BLaER1 (cell line): ENCODE measurements at regions not wholly inside any gene's neighbourhood (a gene's known extent, or its start where the extent isn't known, plus 50 kb on each side); places are given as distances from the start of the nearest gene placed in this dataset.

Experiments used
- H3K27ac ChIP-seq: shearing (Covaris generic); formaldehyde crosslinking; 2 replicates; pipeline ENCODE4 v1.8.1; 2022
- H3K27me3 ChIP-seq: shearing (Covaris generic); formaldehyde crosslinking; 2 replicates; pipeline ENCODE4 v1.8.1; 2022
- H3K36me3 ChIP-seq: shearing (Covaris generic); formaldehyde crosslinking; 2 replicates; pipeline ENCODE4 v1.8.1; 2022
- H3K4me1 ChIP-seq: shearing (Covaris generic); formaldehyde crosslinking; 2 replicates; pipeline ENCODE4 v1.8.1; 2022
- H3K4me2 ChIP-seq: shearing (Covaris generic); formaldehyde crosslinking; 2 replicates; pipeline ENCODE4 v1.8.1; 2022
- H3K4me3 ChIP-seq: shearing (Covaris generic); formaldehyde crosslinking; 2 replicates; pipeline ENCODE4 v1.8.1; 2022
- H3K9ac ChIP-seq: shearing (Covaris generic); formaldehyde crosslinking; 2 replicates; pipeline ENCODE4 v1.8.1; 2022
- H3K9me3 ChIP-seq: shearing (Covaris generic); formaldehyde crosslinking; 2 replicates; pipeline ENCODE4 v1.8.1; 2022
- H4K20me1 ChIP-seq: shearing (Covaris generic); formaldehyde crosslinking; 2 replicates; pipeline ENCODE4 v1.8.1; 2022
- Cebpa-rat ChIP-seq: shearing (Covaris generic); IDR thresholded peaks from 2 replicates; pipeline ENCODE4 v1.8.1; 2022

DNA sequence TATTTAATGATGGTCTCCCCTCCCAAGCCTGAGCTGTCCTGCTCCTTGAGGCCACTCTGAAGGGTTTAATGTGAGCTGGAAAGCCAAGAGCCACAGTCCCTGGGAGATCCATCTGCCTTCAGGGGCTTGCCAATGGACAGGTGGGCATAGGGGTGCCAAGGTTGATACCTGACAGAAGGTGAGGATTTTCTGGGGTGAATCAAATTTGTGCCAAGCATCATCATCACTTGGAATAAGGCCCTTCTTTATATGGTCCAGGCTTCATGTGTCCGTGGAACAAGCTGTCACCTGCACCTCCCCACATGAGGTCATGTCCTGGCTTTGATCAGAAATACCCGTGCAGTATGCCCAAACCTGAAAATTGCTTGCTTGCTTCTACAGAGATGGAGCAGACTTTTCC lies 71.9 kb upstream of the CTNNB1 start:
- Histone ChIP-seq H3K27me3 (no peaks in the 10 kb centered on the region), H3K27ac (no peak overlapping the region), H3K9me3 (peaks cover 9% of the 10 kb centered on the region), H3K4me2 (no peak overlapping the region), H3K9ac (no peak overlapping the region), H3K4me1 (no peaks in the 10 kb centered on the region), H3K36me3 (no peaks in the 10 kb centered on the region), H4K20me1 (no peaks in the 10 kb centered on the region), H3K4me3 (no peak overlapping the region)
- no peak for TF ChIP-seq Cebpa-rat

DNA sequence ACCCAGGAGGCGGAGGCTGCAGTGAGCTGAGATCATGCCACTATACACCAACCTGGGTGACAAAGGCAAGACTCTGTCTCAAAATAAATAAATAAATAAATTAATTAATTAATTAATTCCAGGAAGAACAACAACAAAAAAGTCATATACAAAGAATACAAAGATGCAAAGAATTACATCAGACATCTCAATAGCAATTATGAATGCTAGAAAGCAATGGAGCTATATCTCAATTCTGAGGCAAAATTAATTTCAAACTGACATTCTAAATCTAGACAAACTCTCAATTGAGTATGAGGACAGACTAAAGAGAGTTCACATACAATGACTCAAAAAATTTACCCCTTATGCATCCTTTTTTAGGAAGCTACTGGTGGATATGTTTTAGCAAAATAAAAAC lies 69.6 kb upstream of the CTNNB1 start:
- H3K36me3 ChIP-seq: no peaks in the 10 kb centered on the region
- peaks cover 9% of the 10 kb centered on the region for H3K9me3 ChIP-seq
- no peak overlapping the region for H3K4me3 ChIP-seq
- H3K9ac ChIP-seq: no peak overlapping the region
- no peak for TF ChIP-seq Cebpa-rat
- H3K4me2 ChIP-seq: no peak overlapping the region
- H3K27me3 ChIP-seq: no peaks in the 10 kb centered on the region
- peaks cover 1% of the 10 kb centered on the region; the same call in 1 of the 2 replicates for H3K4me1 ChIP-seq
- H3K27ac ChIP-seq: no peak overlapping the region
- no peaks in the 10 kb centered on the region for H4K20me1 ChIP-seq

DNA sequence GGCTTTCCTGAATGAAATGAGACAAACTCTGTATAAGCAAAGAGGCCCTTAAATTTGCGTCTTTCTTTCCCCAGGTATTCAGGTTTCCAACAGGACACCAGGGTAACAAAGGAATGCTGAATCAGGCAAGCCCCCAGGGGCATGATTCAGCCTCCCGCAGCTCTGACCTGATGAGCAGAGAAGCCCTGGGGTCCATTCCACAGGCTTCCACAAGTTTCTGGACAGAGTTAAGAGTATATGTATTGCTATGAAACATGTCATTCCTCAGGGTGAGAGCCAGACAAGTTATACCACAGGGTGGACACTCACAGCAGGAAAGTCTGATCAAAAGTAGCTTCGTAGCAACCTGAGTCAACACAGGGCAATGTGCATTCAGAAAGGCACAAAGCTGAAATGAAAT lies 68.1 kb upstream of the CTNNB1 start:
- peaks cover 4% of the 10 kb centered on the region for H3K9me3 ChIP-seq
- no peaks in the 10 kb centered on the region for H3K36me3 ChIP-seq
- peaks cover 5% of the 10 kb centered on the region; the same call in 1 of the 2 replicates for H3K4me1 ChIP-seq
- no peaks in the 10 kb centered on the region for H3K27me3 ChIP-seq
- H3K4me2 ChIP-seq: no peak overlapping the region
- no peaks in the 10 kb centered on the region for H4K20me1 ChIP-seq
- no peak for TF ChIP-seq Cebpa-rat
- no peak overlapping the region for H3K4me3 ChIP-seq
- no peak overlapping the region for H3K27ac ChIP-seq
- H3K9ac ChIP-seq: no peak overlapping the region

DNA sequence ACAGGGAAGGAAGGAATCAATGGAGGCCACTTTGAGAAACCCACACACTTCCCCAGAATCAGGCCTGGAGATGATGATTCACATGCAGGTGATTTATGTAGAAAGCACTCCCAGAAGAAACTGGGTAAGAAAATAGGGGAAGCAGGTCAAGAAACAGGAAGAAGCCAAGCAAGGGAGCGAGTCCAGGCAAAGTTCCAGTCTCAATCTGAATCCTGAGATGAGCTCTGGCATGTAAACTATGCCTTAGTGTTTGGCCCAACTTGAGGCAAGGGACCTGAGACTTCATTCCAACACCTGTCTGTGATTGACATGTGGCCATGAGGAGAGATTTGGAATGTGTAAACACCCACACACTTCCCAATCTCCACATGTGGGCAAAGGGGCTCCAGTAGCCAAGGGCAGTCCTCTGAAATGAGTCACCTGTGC lies 61.6 kb upstream of the CTNNB1 start:
- TF ChIP-seq Cebpa-rat: no peak

DNA sequence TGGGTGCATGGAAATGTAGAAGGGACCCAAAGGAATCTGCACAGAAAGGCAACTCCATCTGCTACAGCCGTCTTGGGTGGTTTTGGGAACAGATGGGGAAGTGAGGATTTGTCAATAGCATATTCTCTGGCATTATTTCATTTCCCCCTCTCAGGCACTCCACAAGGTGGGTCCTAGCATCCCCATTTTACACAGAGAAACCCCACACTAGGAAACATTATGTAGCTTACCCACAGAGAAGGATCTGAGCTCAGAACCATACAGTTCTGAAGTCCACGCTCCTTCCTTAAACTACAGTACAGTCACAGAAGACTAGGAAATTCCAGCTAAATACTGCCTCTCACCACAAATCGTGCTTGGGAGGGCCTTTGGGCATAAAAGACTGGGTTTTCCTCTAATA lies 61.2 kb upstream of the CTNNB1 start:
- no peak for TF ChIP-seq Cebpa-rat
- Histone ChIP-seq H3K9me3 (no peaks in the 10 kb centered on the region), H3K4me3 (no peak overlapping the region), H3K27me3 (no peaks in the 10 kb centered on the region), H3K36me3 (no peaks in the 10 kb centered on the region), H3K4me2 (peak overlapping the region; percentile 9; the same call in 1 of the 2 replicates), H3K9ac (no peak overlapping the region), H3K4me1 (peaks cover 13% of the 10 kb centered on the region), H4K20me1 (no peaks in the 10 kb centered on the region), H3K27ac (no peak overlapping the region)

More for the DNA sequence above, 61.6 kb upstream of the CTNNB1 start:
- Histone ChIP-seq H3K27ac (no peak overlapping the region), H3K4me2 (no peak overlapping the region), H4K20me1 (no peaks in the 10 kb centered on the region), H3K9me3 (no peaks in the 10 kb centered on the region), H3K4me1 (peaks cover 13% of the 10 kb centered on the region), H3K36me3 (no peaks in the 10 kb centered on the region), H3K4me3 (no peak overlapping the region), H3K9ac (no peak overlapping the region), H3K27me3 (no peaks in the 10 kb centered on the region)

DNA sequence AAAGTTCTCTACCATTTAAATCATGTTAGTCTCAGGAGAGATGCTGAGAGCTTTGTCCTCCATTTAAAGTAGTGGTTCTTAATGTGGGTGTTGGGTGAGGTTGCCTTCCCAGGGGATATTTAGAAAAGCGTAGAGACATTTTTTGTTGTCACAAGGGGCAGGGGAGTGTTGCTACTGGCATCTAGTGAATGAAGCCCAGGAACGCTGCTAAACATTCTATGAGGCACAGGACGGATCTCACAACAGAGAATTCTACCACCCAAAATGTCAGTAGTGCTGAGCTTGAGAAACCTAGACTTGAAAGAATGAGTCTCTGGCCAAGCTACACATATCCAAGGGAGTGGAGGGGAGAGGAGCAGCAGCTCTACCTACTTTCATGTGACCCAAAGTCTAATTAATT lies 60.7 kb upstream of the CTNNB1 start:
- peak overlapping the region; percentile 9; the same call in 1 of the 2 replicates for H3K4me2 ChIP-seq

DNA sequence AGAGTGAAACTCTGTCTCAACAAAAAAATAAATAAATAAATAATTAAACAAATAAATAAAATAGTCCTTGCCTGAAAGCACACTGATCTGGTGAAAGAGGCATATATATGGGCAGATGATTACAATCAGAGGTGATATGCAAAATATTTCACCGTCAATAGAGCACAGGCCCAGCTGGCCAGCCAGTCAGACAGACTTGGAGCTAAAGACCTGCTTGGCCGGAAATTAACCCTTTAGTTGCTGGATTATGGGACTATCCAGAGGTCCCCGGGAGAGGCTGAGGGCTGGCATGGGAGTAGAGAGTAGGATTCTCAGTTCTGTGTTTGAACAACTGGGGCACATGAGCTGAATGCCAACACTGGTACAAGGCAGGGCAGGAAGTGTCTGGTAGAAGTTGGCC lies 59.1 kb upstream of the CTNNB1 start:
- no peaks in the 10 kb centered on the region for H3K27me3 ChIP-seq

More for the DNA sequence above, 60.7 kb upstream of the CTNNB1 start:
- no peak overlapping the region for H3K4me3 ChIP-seq
- H3K9ac ChIP-seq: no peak overlapping the region
- no peak for TF ChIP-seq Cebpa-rat
- peaks cover 13% of the 10 kb centered on the region for H3K4me1 ChIP-seq
- no peaks in the 10 kb centered on the region for H3K36me3 ChIP-seq
- H4K20me1 ChIP-seq: no peaks in the 10 kb centered on the region
- H3K27ac ChIP-seq: no peak overlapping the region
- H3K27me3 ChIP-seq: no peaks in the 10 kb centered on the region
- no peaks in the 10 kb centered on the region for H3K9me3 ChIP-seq

DNA sequence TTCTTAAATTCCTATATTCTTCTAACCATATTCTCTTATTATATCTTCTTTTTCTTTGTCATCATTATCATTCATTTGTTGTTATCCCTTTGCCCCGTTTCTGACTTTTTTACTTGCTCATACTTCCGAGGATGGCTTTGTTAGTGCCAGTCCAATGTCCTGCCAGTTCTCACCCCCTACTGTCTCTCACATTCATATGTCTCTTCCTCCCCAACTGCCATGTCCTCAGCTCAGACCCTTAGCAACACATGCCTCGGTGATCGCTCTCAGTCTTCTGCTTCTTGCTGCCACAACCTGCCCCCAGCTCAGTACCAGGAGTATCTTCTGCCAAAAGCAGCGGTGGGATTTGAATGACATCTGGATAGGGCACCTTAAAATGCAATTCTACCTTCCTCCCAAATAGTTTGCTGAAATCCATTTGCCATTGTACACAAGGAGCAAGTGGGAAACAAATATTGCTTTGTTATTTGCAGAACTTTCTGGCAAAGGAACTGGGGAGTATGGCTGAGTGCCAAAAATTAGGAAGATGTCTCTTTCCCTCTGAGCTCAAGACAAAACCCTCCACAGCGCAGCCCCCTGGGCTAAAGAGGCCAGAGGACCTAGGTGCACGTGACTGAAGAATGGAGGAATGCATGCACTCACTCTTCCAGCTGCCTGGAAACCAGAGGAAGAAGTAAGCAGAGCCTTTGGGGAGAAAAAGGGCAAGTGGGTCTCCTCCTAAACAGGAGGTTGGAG lies 57.7 kb upstream of the CTNNB1 start:
- H3K27ac ChIP-seq: no peak overlapping the region
- no peak overlapping the region for H3K4me3 ChIP-seq
- H3K9ac ChIP-seq: no peak overlapping the region
- H3K4me1 ChIP-seq: peaks cover 8% of the 10 kb centered on the region
- H3K36me3 ChIP-seq: no peaks in the 10 kb centered on the region
- no peak for TF ChIP-seq Cebpa-rat
- H3K27me3 ChIP-seq: no peaks in the 10 kb centered on the region
- H3K4me2 ChIP-seq: no peak overlapping the region
- no peaks in the 10 kb centered on the region for H4K20me1 ChIP-seq
- peaks cover 10% of the 10 kb centered on the region for H3K9me3 ChIP-seq

More for the DNA sequence above, 59.1 kb upstream of the CTNNB1 start:
- Histone ChIP-seq H3K36me3 (no peaks in the 10 kb centered on the region), H3K9me3 (no peaks in the 10 kb centered on the region), H3K27ac (no peak overlapping the region), H3K4me1 (peaks cover 8% of the 10 kb centered on the region), H3K4me2 (no peak overlapping the region), H4K20me1 (no peaks in the 10 kb centered on the region), H3K4me3 (no peak overlapping the region), H3K9ac (no peak overlapping the region)
- no peak for TF ChIP-seq Cebpa-rat

DNA sequence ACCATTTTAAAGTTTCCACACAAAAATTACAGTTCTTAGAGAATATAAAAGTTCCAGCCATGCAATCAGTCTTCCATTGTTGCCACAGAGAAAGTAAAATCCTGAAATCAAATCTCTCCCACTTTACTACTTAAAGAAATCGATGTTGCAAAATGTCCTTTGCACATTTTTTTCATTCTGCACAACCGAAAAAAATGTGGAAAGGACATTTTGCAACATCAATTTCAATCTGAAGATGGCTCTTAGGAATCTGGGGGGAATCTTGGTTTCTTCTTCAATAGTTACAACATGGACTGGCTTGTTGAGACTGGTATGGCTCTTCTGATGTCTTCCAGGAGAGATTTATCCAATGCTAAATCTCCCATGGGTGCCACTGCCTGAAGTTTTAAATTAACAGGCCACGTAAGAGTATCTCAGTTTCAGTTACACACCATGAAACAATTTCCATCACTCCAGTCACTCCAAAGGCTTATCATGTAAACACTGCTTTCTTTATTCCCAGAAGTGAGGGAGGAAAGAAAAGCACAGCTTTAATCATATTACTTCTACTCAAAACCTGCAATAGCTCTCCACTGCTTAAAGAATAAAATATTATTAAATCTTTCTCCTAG lies 55.8 kb upstream of the CTNNB1 start:
- Histone ChIP-seq H3K36me3 (no peaks in the 10 kb centered on the region), H4K20me1 (no peaks in the 10 kb centered on the region), H3K9ac (no peak overlapping the region), H3K4me3 (no peak overlapping the region), H3K4me1 (peaks cover 17% of the 10 kb centered on the region), H3K4me2 (no peak overlapping the region), H3K27me3 (no peaks in the 10 kb centered on the region), H3K9me3 (peaks cover 10% of the 10 kb centered on the region), H3K27ac (no peak overlapping the region)
- TF ChIP-seq Cebpa-rat: no peak

DNA sequence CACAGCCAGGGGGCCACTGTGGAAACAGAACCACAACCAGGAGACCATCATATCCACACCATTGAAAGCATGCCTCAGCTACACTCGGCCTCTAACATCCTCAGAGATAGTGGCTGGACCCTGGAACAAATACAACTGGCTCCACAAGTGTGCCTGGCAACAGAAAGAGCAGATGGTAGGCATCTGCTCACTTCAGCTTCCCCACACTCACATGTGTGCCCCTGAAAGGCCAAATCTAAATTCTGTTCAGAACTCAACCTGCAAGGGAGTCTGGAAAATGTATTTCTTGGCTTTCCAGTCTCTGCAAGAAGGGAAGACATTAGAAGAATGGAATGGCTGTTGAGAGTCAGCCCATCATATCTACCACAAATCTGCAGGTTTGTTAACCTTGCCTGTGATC lies 54.7 kb upstream of the CTNNB1 start:
- Histone ChIP-seq H4K20me1 (no peaks in the 10 kb centered on the region), H3K4me1 (peaks cover 20% of the 10 kb centered on the region), H3K9ac (no peak overlapping the region), H3K36me3 (no peaks in the 10 kb centered on the region), H3K9me3 (peaks cover 10% of the 10 kb centered on the region), H3K27ac (no peak overlapping the region), H3K4me3 (no peak overlapping the region), H3K4me2 (no peak overlapping the region), H3K27me3 (no peaks in the 10 kb centered on the region)
- no peak for TF ChIP-seq Cebpa-rat
